ENCODE measurements at regions not wholly inside any gene's neighbourhood (a gene's known extent, or its start where the extent isn't known, plus 50 kb on each side); places are given as distances from the start of the nearest gene placed in this dataset.

DNA sequence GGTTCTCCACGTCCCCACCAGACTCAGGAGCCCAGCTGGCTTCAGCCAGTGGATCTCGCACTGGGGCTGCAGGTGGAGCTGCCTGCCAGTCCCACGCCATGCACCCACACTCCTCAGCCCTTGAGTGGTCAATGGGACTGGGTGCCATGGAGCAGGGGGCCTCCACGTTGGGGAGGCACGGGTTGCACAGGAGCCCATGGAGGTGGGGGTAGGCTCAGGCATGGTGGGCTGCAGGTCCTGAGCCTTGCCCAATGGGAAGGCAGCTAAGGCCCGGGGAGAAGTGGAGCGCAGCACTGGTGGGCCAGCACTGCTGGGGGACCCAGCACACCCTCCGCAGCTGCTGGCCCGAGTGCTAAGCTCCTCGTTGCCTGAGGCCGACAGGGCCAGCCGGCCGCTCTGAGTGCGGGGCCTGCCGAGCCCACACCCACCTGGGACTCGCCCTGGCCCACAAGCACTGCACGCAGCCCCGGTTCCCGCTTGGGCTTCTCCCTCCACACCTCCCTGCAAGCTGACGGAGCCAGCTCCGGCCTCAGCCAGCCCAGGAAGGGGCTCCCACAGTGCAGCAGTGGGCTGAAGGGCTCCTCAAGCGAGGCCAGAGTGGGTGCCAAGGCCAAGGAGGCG, 258.5 kb upstream of the PDGFD start:
- TF ChIP-seq, protein P1, sequence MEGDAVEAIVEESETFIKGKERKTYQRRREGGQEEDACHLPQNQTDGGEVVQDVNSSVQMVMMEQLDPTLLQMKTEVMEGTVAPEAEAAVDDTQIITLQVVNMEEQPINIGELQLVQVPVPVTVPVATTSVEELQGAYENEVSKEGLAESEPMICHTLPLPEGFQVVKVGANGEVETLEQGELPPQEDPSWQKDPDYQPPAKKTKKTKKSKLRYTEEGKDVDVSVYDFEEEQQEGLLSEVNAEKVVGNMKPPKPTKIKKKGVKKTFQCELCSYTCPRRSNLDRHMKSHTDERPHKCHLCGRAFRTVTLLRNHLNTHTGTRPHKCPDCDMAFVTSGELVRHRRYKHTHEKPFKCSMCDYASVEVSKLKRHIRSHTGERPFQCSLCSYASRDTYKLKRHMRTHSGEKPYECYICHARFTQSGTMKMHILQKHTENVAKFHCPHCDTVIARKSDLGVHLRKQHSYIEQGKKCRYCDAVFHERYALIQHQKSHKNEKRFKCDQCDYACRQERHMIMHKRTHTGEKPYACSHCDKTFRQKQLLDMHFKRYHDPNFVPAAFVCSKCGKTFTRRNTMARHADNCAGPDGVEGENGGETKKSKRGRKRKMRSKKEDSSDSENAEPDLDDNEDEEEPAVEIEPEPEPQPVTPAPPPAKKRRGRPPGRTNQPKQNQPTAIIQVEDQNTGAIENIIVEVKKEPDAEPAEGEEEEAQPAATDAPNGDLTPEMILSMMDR (IDR thresholded peaks at IDR 0.05), result no peak
- no peak for TF ChIP-seq POLR2A (IDR thresholded peaks at IDR 0.05)
